Prostate gland (tissue), 2 donors: ENCODE measurements at regions not wholly inside any gene's neighbourhood (a gene's known extent, or its start where the extent isn't known, plus 50 kb on each side); places are given as distances from the start of the nearest gene placed in this dataset.

Experiments
- POLR2A ChIP-seq: fragments of 450-650 bp; IDR thresholded peaks from one replicate; pipeline ENCODE4 v1.6.1; 2016; ENCODE audit warnings: antibody characterized with exemption, mild to moderate bottlenecking
- POLR2AphosphoS5 ChIP-seq: sonication (generic); formaldehyde crosslinking; IDR thresholded peaks from one replicate; pipeline ENCODE4 v1.6.1; 2017; ENCODE audit warnings: antibody characterized with exemption
- TF ChIP-seq, protein P1 (sequence below), 4 experiments: fragments of 200-600 bp in 2 of 4; fragments of 450-650 bp in 2 of 4; sonication (generic) in 2 of 4; IDR thresholded peaks; 1 replicate in 3 of 4; 2 replicates in 1 of 4; pipeline ENCODE4 v1.5.1; 2016 to 2019; ENCODE audit warnings: antibody characterized with exemption in 4 of 4, mild to moderate bottlenecking in 2 of 4, moderate library complexity in 2 of 4

GRCh38 chr1:60541831-60542532 lies 468.4 kb upstream of the C1orf87 start:
- TF ChIP-seq, protein P1, sequence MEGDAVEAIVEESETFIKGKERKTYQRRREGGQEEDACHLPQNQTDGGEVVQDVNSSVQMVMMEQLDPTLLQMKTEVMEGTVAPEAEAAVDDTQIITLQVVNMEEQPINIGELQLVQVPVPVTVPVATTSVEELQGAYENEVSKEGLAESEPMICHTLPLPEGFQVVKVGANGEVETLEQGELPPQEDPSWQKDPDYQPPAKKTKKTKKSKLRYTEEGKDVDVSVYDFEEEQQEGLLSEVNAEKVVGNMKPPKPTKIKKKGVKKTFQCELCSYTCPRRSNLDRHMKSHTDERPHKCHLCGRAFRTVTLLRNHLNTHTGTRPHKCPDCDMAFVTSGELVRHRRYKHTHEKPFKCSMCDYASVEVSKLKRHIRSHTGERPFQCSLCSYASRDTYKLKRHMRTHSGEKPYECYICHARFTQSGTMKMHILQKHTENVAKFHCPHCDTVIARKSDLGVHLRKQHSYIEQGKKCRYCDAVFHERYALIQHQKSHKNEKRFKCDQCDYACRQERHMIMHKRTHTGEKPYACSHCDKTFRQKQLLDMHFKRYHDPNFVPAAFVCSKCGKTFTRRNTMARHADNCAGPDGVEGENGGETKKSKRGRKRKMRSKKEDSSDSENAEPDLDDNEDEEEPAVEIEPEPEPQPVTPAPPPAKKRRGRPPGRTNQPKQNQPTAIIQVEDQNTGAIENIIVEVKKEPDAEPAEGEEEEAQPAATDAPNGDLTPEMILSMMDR (IDR thresholded peaks at IDR 0.05), result no peak
- TF ChIP-seq POLR2A (no peak), POLR2AphosphoS5 (no peak)
